ENCODE measurements at regions not wholly inside any gene's neighbourhood (a gene's known extent, or its start where the extent isn't known, plus 50 kb on each side); places are given as distances from the start of the nearest gene placed in this dataset.
A peak's percentile ranks its signal among the peaks of the same experiment; 100 is the strongest.

GRCh38 chr10:49242604-49243003 is 54.4 kb upstream of the TMEM273 start:
- in situ Hi-C loops (cut with MboI; ENCODE audit: low sequenced_read_pairs): no loop called here
- no peak overlapping the region for H3K56ac ChIP-seq (ENCODE audit: extremely low read depth, insufficient read depth, low read length)
- no peak overlapping the region for H2BK20ac ChIP-seq (ENCODE audit: low read depth, low read length)
- no peak overlapping the region for H2AK9ac ChIP-seq (replicated peaks; ENCODE audit: low read depth, low read length, poor library complexity)
- no peak overlapping the region for H4K5ac ChIP-seq (ENCODE audit: low read depth, low read length)
- no peak overlapping the region for H3K14ac ChIP-seq (replicated peaks; ENCODE audit: low read depth, low read length)
- peaks cover 18% of the 10 kb centered on the region for H3K27me3 ChIP-seq (ENCODE audit: control insufficient read depth, insufficient read depth, low read length)
- ATAC-seq (ENCODE audit: low read depth) (no peak), DNase-seq (no peak)
- H4K91ac ChIP-seq (ENCODE audit: insufficient read depth, low read depth, low read length): no peak overlapping the region
- no peaks in the 10 kb centered on the region for H3K79me1 ChIP-seq (ENCODE audit: low read depth in 1 of 2, low read length in 2 of 2)
- no peak overlapping the region for H3K4me3 ChIP-seq (ENCODE audit: insufficient read depth, low read depth, low read length)
- WGBS, 2 experiments (ENCODE audit: extremely low coverage in 2 of 2, insufficient read length in 1 of 2): 74% methylated on average over 7 of the region's 11 CpGs; no CpG with 5 or more reads in 1 of the 2 experiments
- H3K9ac ChIP-seq (ENCODE audit: low read depth, low read length): no peak overlapping the region
- H2AFZ ChIP-seq (replicated peaks; ENCODE audit: low read length, poor library complexity): peak overlapping the region; percentile 48
- TF ChIP-seq MAZ (IDR thresholded peaks at IDR 0.05; ENCODE audit: borderline replicate concordance, low read depth, low read length) (no peak), ELK1 (IDR thresholded peaks at IDR 0.05; ENCODE audit: borderline replicate concordance, low read depth, low read length) (no peak), RAD21 (IDR thresholded peaks at IDR 0.05; ENCODE audit: low read length) (no peak), SMC3 (IDR thresholded peaks at IDR 0.05; ENCODE audit: low read depth, low read length) (no peak), RFX5 (IDR thresholded peaks at IDR 0.05; ENCODE audit: low read depth, low read length) (no peak), FOS (IDR thresholded peaks at IDR 0.05; ENCODE audit: low read depth, low read length) (no peak), MAFK (IDR thresholded peaks at IDR 0.05; ENCODE audit: low read depth, low read length) (no peak), NFE2L2 (IDR thresholded peaks at IDR 0.05; ENCODE audit: low read depth, low read length) (no peak), MXI1 (IDR thresholded peaks at IDR 0.05; ENCODE audit: borderline replicate concordance, low read depth, low read length) (no peak), POLR2A (IDR thresholded peaks at IDR 0.05; ENCODE audit: low read depth, low read length) (no peak), RCOR1 (IDR thresholded peaks at IDR 0.05; ENCODE audit: insufficient replicate concordance, low read length) (no peak), CHD1 (IDR thresholded peaks at IDR 0.05; ENCODE audit: low read depth, low read length) (no peak), BHLHE40 (IDR thresholded peaks at IDR 0.05; ENCODE audit: low read depth, low read length) (no peak), USF2 (IDR thresholded peaks at IDR 0.05; ENCODE audit: low read depth, low read length) (no peak), CTCF (conservative IDR thresholded peaks at IDR 0.05; ENCODE audit: low read depth, low read length) (no peak)
- no peak overlapping the region for H3K4me2 ChIP-seq (ENCODE audit: low read depth, low read length)
- ChIA-PET POLR2A (ENCODE audit: unreplicated experiment) (no interaction called here), CTCF (no interaction called here)
- H2BK5ac ChIP-seq (ENCODE audit: low read depth, low read length, poor library complexity, severe bottlenecking): no peak overlapping the region
- no peaks in the 10 kb centered on the region for H3K9me3 ChIP-seq (ENCODE audit: control insufficient read depth, insufficient read depth, low read length)
- H4K8ac ChIP-seq (ENCODE audit: low read depth in 2 of 2, low read length in 2 of 2): no peak overlapping the region
- no peak overlapping the region for H3K27ac ChIP-seq (ENCODE audit: insufficient read depth, low read length)
- no peak overlapping the region for H2BK15ac ChIP-seq (ENCODE audit: low read depth, low read length)
- H3K4me1 ChIP-seq (ENCODE audit: control insufficient read depth, insufficient read depth, low read length): no peaks in the 10 kb centered on the region
- no TSS peak for BruUV-seq (replicated peaks)
- dilution Hi-C loops (cut with HindIII; ENCODE audit: low sequenced_read_pairs, unreplicated experiment): no loop called here
- H3K4ac ChIP-seq (ENCODE audit: low read depth, low read length): no peak overlapping the region
- intact Hi-C loops (cut with micrococcal nuclease): no loop called here
- H3K18ac ChIP-seq (ENCODE audit: low read depth, low read length): no peak overlapping the region
- H2AK5ac ChIP-seq (ENCODE audit: low read depth, low read length): no peak overlapping the region
- H4K20me1 ChIP-seq (ENCODE audit: insufficient read depth, low read length): no peaks in the 10 kb centered on the region
- no peaks in the 10 kb centered on the region for H3K9me1 ChIP-seq (ENCODE audit: insufficient read depth, low read length)
- H3K36me3 ChIP-seq (ENCODE audit: control insufficient read depth, insufficient read depth, low read length): no peaks in the 10 kb centered on the region
- no peak overlapping the region for H2BK120ac ChIP-seq (ENCODE audit: low read depth, low read length)
- H3K23ac ChIP-seq (ENCODE audit: low read depth, low read length): no peak overlapping the region
